Gastrocnemius medialis (tissue), 4 donors: ENCODE measurements at regions not wholly inside any gene's neighbourhood (a gene's known extent, or its start where the extent isn't known, plus 50 kb on each side); places are given as distances from the start of the nearest gene placed in this dataset.

Experiments used
- CTCF ChIP-seq, 5 experiments: fragments of 450-650 bp in 3 of 5; fragments of 200-600 bp in 2 of 5; sonication (generic) in 2 of 5; IDR thresholded peaks in 4 of 5; conservative IDR thresholded peaks in 1 of 5; 1 replicate in 4 of 5; 2 replicates in 1 of 5; pipeline ENCODE4 v1.5.1; 2016 to 2019; ENCODE audit warnings: antibody characterized with exemption in 5 of 5, mild to moderate bottlenecking in 3 of 5, moderate library complexity in 3 of 5
- POLR2A ChIP-seq, 2 donors: fragments of 450-650 bp; IDR thresholded peaks; one replicate each; pipeline ENCODE4 v1.6.1; 2017; ENCODE audit warnings: antibody characterized with exemption in 2 of 2, mild to moderate bottlenecking in 2 of 2, moderate library complexity in 2 of 2

- no peak for TF ChIP-seq CTCF (IDR thresholded peaks at IDR 0.05 in 4 of 5, conservative IDR thresholded peaks at IDR 0.05 in 1 of 5)
- TF ChIP-seq POLR2A (IDR thresholded peaks at IDR 0.05): no peak
These were observed 115.1 kb upstream of the PELI1 start for GRCh38 chr2:64259312-64259711.
